Trophoblast cell (in vitro differentiated cells and primary cell): ENCODE measurements at regions not wholly inside any gene's neighbourhood (a gene's known extent, or its start where the extent isn't known, plus 50 kb on each side); places are given as distances from the start of the nearest gene placed in this dataset.

ENCODE experiments used
- DNase-seq, 2 donors: peaks; one replicate each; pipeline ENCODE4 v3.0.0-alpha.2; 2016
- H2AFZ ChIP-seq: 2 replicates; pipeline ENCODE4 v1.6.1; 2013; ENCODE audit warnings: low read length, moderate library complexity, mild to moderate bottlenecking; ENCODE audit not compliant: insufficient read depth, poor library complexity
- H2AK5ac ChIP-seq: 2 replicates; pipeline ENCODE4 v1.6.1; 2013; ENCODE audit warnings: mild to moderate bottlenecking, low read length
- H2BK120ac ChIP-seq: 2 replicates; pipeline ENCODE4 v1.6.1; 2013; ENCODE audit warnings: low read length, mild to moderate bottlenecking, moderate library complexity; ENCODE audit not compliant: insufficient read depth, poor library complexity
- H2BK12ac ChIP-seq: 2 replicates; pipeline ENCODE4 v1.6.1; 2013; ENCODE audit warnings: mild to moderate bottlenecking, low read length, moderate library complexity
- H2BK5ac ChIP-seq: 2 replicates; pipeline ENCODE4 v1.6.1; 2013; ENCODE audit warnings: low read length, low read depth, moderate library complexity, mild to moderate bottlenecking; ENCODE audit not compliant: poor library complexity
- H3K14ac ChIP-seq: 2 replicates; pipeline ENCODE4 v1.6.1; 2013; ENCODE audit warnings: mild to moderate bottlenecking, low read length
- H3K18ac ChIP-seq: 2 replicates; pipeline ENCODE4 v1.6.1; 2013; ENCODE audit warnings: mild to moderate bottlenecking, low read length
- H3K23ac ChIP-seq: 2 replicates; pipeline ENCODE4 v1.6.1; 2013; ENCODE audit warnings: low read length
- H3K27ac ChIP-seq: 2 replicates; pipeline ENCODE4 v1.5.1; 2013; ENCODE audit warnings: low read depth, mild to moderate bottlenecking, inconsistent platforms, low read length, moderate library complexity
- H3K27me3 ChIP-seq: 2 replicates; pipeline ENCODE4 v1.6.1; 2013; ENCODE audit warnings: inconsistent platforms, mild to moderate bottlenecking, low read length, moderate library complexity; ENCODE audit not compliant: insufficient read depth
- H3K36me3 ChIP-seq, 2 experiments: 1 replicate in 1 of 2; 2 replicates in 1 of 2; pipeline ENCODE4 v1.6.1; 2013; ENCODE audit warnings: low read length in 2 of 2, mild to moderate bottlenecking in 2 of 2, moderate library complexity in 1 of 2; ENCODE audit not compliant: insufficient read depth in 2 of 2, control insufficient read depth in 1 of 2
- H3K4ac ChIP-seq: 2 replicates; pipeline ENCODE4 v1.6.1; 2013; ENCODE audit warnings: low read depth, mild to moderate bottlenecking, low read length, moderate library complexity
- H3K4me1 ChIP-seq, 2 experiments: 1 replicate in 1 of 2; 2 replicates in 1 of 2; pipeline ENCODE4 v1.6.1; 2013; ENCODE audit warnings: low read length in 2 of 2, mild to moderate bottlenecking in 2 of 2, moderate library complexity in 1 of 2; ENCODE audit not compliant: insufficient read depth in 2 of 2, control insufficient read depth in 1 of 2
- H3K4me2 ChIP-seq: 2 replicates; pipeline ENCODE4 v1.6.1; 2013; ENCODE audit warnings: inconsistent platforms, mild to moderate bottlenecking, low read length, moderate library complexity
- H3K4me3 ChIP-seq: 2 replicates; pipeline ENCODE4 v1.5.1; 2013; ENCODE audit warnings: mild to moderate bottlenecking, low read depth, low read length, inconsistent platforms
- H3K79me1 ChIP-seq: one replicate; pipeline ENCODE4 v1.6.1; 2013; ENCODE audit warnings: low read length
- H3K79me2 ChIP-seq: 2 replicates; pipeline ENCODE4 v1.6.1; 2013; ENCODE audit warnings: low read length, mild to moderate bottlenecking; ENCODE audit not compliant: control insufficient read depth, insufficient read depth, poor library complexity
- H3K9ac ChIP-seq: 2 replicates; pipeline ENCODE4 v1.6.1; 2013; ENCODE audit warnings: mild to moderate bottlenecking, low read length
- H3K9me3 ChIP-seq: 2 replicates; pipeline ENCODE4 v1.6.1; 2013; ENCODE audit warnings: low read depth, mild to moderate bottlenecking, control low read depth, inconsistent platforms, low read length; ENCODE audit not compliant: insufficient read depth
- H4K12ac ChIP-seq: 2 replicates; pipeline ENCODE4 v1.6.1; 2013; ENCODE audit warnings: low read depth, mild to moderate bottlenecking, low read length, moderate library complexity
- H4K8ac ChIP-seq: 2 replicates; pipeline ENCODE4 v1.6.1; 2013; ENCODE audit warnings: low read depth, mild to moderate bottlenecking, low read length, moderate library complexity
- H4K91ac ChIP-seq: one replicate; pipeline ENCODE4 v1.6.1; 2013; ENCODE audit warnings: low read depth, mild to moderate bottlenecking, low read length, moderate library complexity
- WGBS: extraction: QIAGEN DNeasy Blood & Tissue Kit; methylation state at CpG from one replicate; pipeline ENCODE4 v1.1.7; 2013; ENCODE audit warnings: missing lambda C conversion rate; ENCODE audit not compliant: insufficient read length, insufficient coverage; ENCODE audit errors: extremely low coverage; 5-methylcytosine and 5-hydroxymethylcytosine counted together

- no peak overlapping the region for H4K12ac ChIP-seq
- H2BK12ac ChIP-seq, result no peak overlapping the region
- H3K79me1 ChIP-seq, result no peaks in the 10 kb centered on the region
- H3K27ac ChIP-seq, result no peak overlapping the region
- no peak overlapping the region for H2BK120ac ChIP-seq
- H3K4me3 ChIP-seq, result no peak overlapping the region
- no peaks in the 10 kb centered on the region for H3K36me3 ChIP-seq
- H3K27me3 ChIP-seq, result no peaks in the 10 kb centered on the region
- H3K9me3 ChIP-seq, result no peaks in the 10 kb centered on the region
- H4K8ac ChIP-seq, result no peak overlapping the region
- WGBS, result no CpG with 5 or more reads among the region's 12 CpGs
- no peak overlapping the region for H3K18ac ChIP-seq
- DNase-seq, result no peak
- no peak overlapping the region for H4K91ac ChIP-seq
- no peak overlapping the region for H2AK5ac ChIP-seq
- H3K4me1 ChIP-seq, result no peaks in the 10 kb centered on the region
- no peak overlapping the region for H2AFZ ChIP-seq
- H2BK5ac ChIP-seq, result no peak overlapping the region
- H3K4me2 ChIP-seq, result no peak overlapping the region
- H3K14ac ChIP-seq, result no peak overlapping the region
- no peak overlapping the region for H3K9ac ChIP-seq
- no peaks in the 10 kb centered on the region for H3K79me2 ChIP-seq
- H3K4ac ChIP-seq, result no peak overlapping the region
- no peak overlapping the region for H3K23ac ChIP-seq
These were observed 58.8 kb upstream of the TARDBP start for GRCh38 chr1:10953505-10954193.

DNA sequence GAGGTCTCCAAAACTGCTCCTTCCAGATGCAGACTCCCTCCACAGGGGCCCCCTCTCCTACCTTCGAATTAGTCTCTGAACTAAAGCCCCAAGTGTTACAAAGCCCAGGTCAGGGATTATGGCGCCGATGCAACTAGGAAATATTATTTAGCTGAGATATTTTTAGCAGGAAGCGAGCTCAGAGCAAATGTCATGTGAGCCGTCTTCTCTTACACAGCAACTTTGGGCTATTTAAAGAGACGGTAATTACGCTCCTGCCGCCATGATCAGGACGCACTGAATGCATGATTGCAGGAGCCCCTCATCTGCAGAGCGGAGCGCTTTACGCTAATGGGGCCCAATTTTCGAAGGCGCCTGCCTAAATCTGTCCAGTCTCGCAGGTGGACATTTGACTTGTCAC is 55.3 kb upstream of the TARDBP start:
- WGBS, result no CpG with 5 or more reads among the region's 15 CpGs
- H3K27me3 ChIP-seq, result no peaks in the 10 kb centered on the region
- no peak overlapping the region for H3K4me2 ChIP-seq

DNA sequence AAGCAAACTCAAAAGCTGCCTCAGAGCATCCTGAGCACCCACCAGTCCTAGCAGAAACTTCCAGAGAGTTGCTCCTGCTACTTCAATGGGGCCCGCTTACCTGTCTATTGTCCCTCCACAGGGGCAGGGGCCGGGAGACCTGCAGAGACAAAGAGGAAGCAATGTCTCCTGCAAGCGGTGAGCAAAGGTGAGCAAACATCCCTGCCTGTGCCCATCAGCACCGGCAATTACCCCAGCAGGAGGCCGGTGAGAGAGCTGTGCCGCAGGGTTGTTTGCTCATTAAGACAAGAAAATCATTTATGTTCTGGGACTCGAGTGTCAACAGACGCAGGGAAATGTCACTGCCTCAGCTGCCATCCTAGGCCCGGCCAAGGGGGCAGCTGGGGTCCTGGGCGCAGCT is 53.8 kb upstream of the TARDBP start:
- Histone ChIP-seq H4K12ac (no peak overlapping the region), H3K79me2 (no peaks in the 10 kb centered on the region), H4K91ac (no peak overlapping the region), H4K8ac (no peak overlapping the region), H3K79me1 (no peaks in the 10 kb centered on the region), H3K23ac (no peak overlapping the region), H2BK12ac (no peak overlapping the region), H3K4me3 (no peak overlapping the region), H2BK120ac (no peak overlapping the region), H3K36me3 (no peaks in the 10 kb centered on the region), H3K4me1 (no peaks in the 10 kb centered on the region), H3K9ac (no peak overlapping the region), H3K9me3 (no peaks in the 10 kb centered on the region), H3K18ac (no peak overlapping the region), H3K14ac (no peak overlapping the region), H2AK5ac (no peak overlapping the region), H2BK5ac (no peak overlapping the region), H2AFZ (no peak overlapping the region), H3K4me2 (no peak overlapping the region), H3K4ac (no peak overlapping the region), H3K27me3 (no peaks in the 10 kb centered on the region), H3K27ac (no peak overlapping the region)
- DNase-seq, result no peak
- no CpG with 5 or more reads among the region's 10 CpGs for WGBS

More for the DNA sequence above, 55.3 kb upstream of the TARDBP start:
- no peak overlapping the region for H3K9ac ChIP-seq
- H3K9me3 ChIP-seq, result no peaks in the 10 kb centered on the region
- no peak overlapping the region for H2BK5ac ChIP-seq
- H3K4ac ChIP-seq, result no peak overlapping the region
- H2AK5ac ChIP-seq, result no peak overlapping the region
- H3K14ac ChIP-seq, result no peak overlapping the region
- no peak overlapping the region for H3K18ac ChIP-seq
- H3K79me1 ChIP-seq, result no peaks in the 10 kb centered on the region
- no peak overlapping the region for H4K12ac ChIP-seq
- H3K23ac ChIP-seq, result no peak overlapping the region
- no peak overlapping the region for H3K27ac ChIP-seq
- no peak for DNase-seq
- no peak overlapping the region for H4K8ac ChIP-seq
- no peak overlapping the region for H3K4me3 ChIP-seq
- H4K91ac ChIP-seq, result no peak overlapping the region
- no peaks in the 10 kb centered on the region for H3K79me2 ChIP-seq
- no peak overlapping the region for H2BK120ac ChIP-seq
- no peak overlapping the region for H2AFZ ChIP-seq
- H3K36me3 ChIP-seq, result no peaks in the 10 kb centered on the region
- no peak overlapping the region for H2BK12ac ChIP-seq
- no peaks in the 10 kb centered on the region for H3K4me1 ChIP-seq

GRCh38 chr1:10960411-10961299 is 51.8 kb upstream of the TARDBP start:
- Histone ChIP-seq H3K18ac (no peak overlapping the region), H4K12ac (no peak overlapping the region)

More at GRCh38 chr1:10960411-10961299, 51.8 kb upstream of the TARDBP start:
- peak; percentile 71 to 87 for DNase-seq
- no peak overlapping the region for H3K9ac ChIP-seq
- H3K36me3 ChIP-seq, result no peaks in the 10 kb centered on the region
- no peak overlapping the region for H2BK120ac ChIP-seq
- no peak overlapping the region for H3K27ac ChIP-seq
- H2AK5ac ChIP-seq, result no peak overlapping the region
- no peak overlapping the region for H2BK5ac ChIP-seq
- no CpG with 5 or more reads among the region's 45 CpGs for WGBS
- no peaks in the 10 kb centered on the region for H3K79me1 ChIP-seq
- H3K79me2 ChIP-seq, result no peaks in the 10 kb centered on the region
- no peak overlapping the region for H3K4me3 ChIP-seq
- no peaks in the 10 kb centered on the region for H3K27me3 ChIP-seq
- no peaks in the 10 kb centered on the region for H3K4me1 ChIP-seq
- no peak overlapping the region for H3K14ac ChIP-seq
- no peak overlapping the region for H2BK12ac ChIP-seq
- H3K4ac ChIP-seq, result no peak overlapping the region
- no peak overlapping the region for H2AFZ ChIP-seq
- no peak overlapping the region for H4K8ac ChIP-seq
- no peak overlapping the region for H3K4me2 ChIP-seq
- H3K23ac ChIP-seq, result no peak overlapping the region
- no peak overlapping the region for H4K91ac ChIP-seq
- no peaks in the 10 kb centered on the region for H3K9me3 ChIP-seq
